ENCODE measurements at regions not wholly inside any gene's neighbourhood (a gene's known extent, or its start where the extent isn't known, plus 50 kb on each side); places are given as distances from the start of the nearest gene placed in this dataset.

GRCh38 chr4:124910327-124910726 is 197.8 kb upstream of the ANKRD50 start:
- no peak for TF ChIP-seq CTCF (IDR thresholded peaks at IDR 0.05; ENCODE audit: low read length)
- TF ChIP-seq EZH2 (optimal IDR thresholded peaks at IDR 0.05; ENCODE audit: low read depth, low read length) = no peak
